ACC112 (cell line): ENCODE measurements at regions not wholly inside any gene's neighbourhood (a gene's known extent, or its start where the extent isn't known, plus 50 kb on each side); places are given as distances from the start of the nearest gene placed in this dataset.

Source experiments
- H2AFZ ChIP-seq: fragments of 200-600 bp; sonication (generic); one replicate; pipeline ENCODE4 v1.6.0; 2017; ENCODE audit warnings: antibody characterized with exemption, low read length; ENCODE audit not compliant: unreplicated experiment
- H3K27ac ChIP-seq: fragments of 200-600 bp; sonication (generic); 2 replicates; pipeline ENCODE4 v1.5.1; 2014; ENCODE audit warnings: low read depth, mild to moderate bottlenecking, antibody characterized with exemption, low read length, moderate library complexity
- H3K27me3 ChIP-seq: fragments of 200-600 bp; sonication (generic); 2 replicates; pipeline ENCODE4 v1.6.1; 2014; ENCODE audit warnings: mild to moderate bottlenecking, antibody characterized with exemption, low read length, moderate library complexity, mixed read lengths; ENCODE audit not compliant: insufficient read depth
- H3K36me3 ChIP-seq: fragments of 200-600 bp; sonication (generic); 2 replicates; pipeline ENCODE4 v1.6.1; 2016; ENCODE audit warnings: mild to moderate bottlenecking, antibody characterized with exemption, low read length, moderate library complexity, mixed read lengths; ENCODE audit not compliant: insufficient read depth
- H3K4me1 ChIP-seq: fragments of 200-600 bp; sonication (generic); one replicate; pipeline ENCODE4 v1.6.1; 2016; ENCODE audit warnings: low read length, mixed read lengths; ENCODE audit not compliant: insufficient read depth, unreplicated experiment, control insufficient read depth
- H3K4me3 ChIP-seq: fragments of 200-600 bp; sonication (generic); 2 replicates; pipeline ENCODE4 v1.5.1; 2014; ENCODE audit warnings: mild to moderate bottlenecking, low read depth, low read length
- H3K79me2 ChIP-seq: fragments of 200-600 bp; sonication (generic); one replicate; pipeline ENCODE4 v1.6.0; 2016; ENCODE audit warnings: low read length; ENCODE audit not compliant: control insufficient read depth, unreplicated experiment, insufficient read depth

DNA sequence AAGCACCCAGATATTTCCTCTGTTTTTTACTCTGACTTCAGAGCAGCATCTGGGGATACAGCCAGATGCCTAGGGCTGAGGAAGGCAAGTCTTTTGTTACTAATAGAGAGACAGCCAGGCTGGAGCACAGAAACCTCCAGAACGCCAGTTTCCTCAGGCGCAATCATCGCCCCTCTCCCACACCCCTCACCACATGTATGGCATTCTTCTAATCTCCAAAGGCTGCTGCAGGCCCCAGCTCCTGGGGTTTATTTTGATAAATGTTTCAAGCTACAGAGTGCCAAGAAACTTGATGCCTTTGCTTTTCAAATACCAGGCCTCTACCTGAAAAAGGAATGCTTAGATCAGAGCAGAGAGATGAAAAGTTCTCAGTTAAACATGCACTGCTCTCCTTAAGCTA is 283.6 kb downstream of the RBM43 start:
- Histone ChIP-seq H3K36me3 (no peaks in the 10 kb centered on the region), H2AFZ (no peak overlapping the region), H3K79me2 (no peaks in the 10 kb centered on the region), H3K27me3 (no peaks in the 10 kb centered on the region), H3K4me1 (no peaks in the 10 kb centered on the region), H3K4me3 (no peak overlapping the region), H3K27ac (no peak overlapping the region)

DNA sequence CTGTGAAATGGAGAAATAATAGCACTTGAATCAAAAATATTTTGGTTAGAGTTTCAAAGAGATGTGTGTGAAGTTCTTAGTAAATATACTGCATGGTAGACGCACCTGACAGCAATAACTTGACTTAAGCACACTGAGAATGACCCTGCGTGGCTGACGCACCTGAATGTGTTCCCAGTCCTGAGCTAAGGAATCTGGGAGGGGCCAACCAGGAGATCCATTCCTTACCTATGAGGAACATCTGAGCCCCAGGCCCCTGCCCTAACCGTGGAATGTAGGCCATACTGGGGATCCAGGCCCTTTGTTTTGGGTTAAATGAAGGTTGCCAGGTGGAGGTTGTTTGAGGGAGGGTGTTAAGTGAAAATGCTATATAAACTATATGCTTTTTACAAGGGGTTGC is 284.4 kb downstream of the RBM43 start:
- H2AFZ ChIP-seq: no peak overlapping the region
- H3K36me3 ChIP-seq: no peaks in the 10 kb centered on the region
- no peaks in the 10 kb centered on the region for H3K4me1 ChIP-seq
- H3K27me3 ChIP-seq: no peaks in the 10 kb centered on the region
- H3K79me2 ChIP-seq: no peaks in the 10 kb centered on the region
- no peak overlapping the region for H3K4me3 ChIP-seq
- no peak overlapping the region for H3K27ac ChIP-seq

DNA sequence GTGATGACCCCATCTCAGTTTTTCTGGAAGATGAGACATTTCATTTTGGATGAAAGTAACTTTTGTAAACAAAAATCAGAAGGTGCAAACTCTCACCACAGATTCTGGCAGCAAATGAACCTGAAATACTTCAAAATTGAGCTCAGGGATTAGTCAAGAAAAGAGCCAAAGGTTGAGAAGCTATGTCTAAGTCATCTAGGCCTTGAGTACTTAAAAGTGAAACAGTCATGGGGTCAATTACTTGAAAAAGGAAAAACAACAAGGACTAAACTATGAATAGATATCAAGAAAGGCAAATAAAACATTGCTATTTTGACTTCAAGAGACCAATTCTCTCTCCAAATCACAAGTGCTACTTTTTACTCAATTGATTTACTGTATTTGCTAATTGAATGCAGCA is 285.1 kb downstream of the RBM43 start:
- no peaks in the 10 kb centered on the region for H3K4me1 ChIP-seq
- no peaks in the 10 kb centered on the region for H3K79me2 ChIP-seq
- no peak overlapping the region for H3K27ac ChIP-seq
- no peak overlapping the region for H2AFZ ChIP-seq
- no peaks in the 10 kb centered on the region for H3K27me3 ChIP-seq
- H3K4me3 ChIP-seq: no peak overlapping the region
- H3K36me3 ChIP-seq: no peaks in the 10 kb centered on the region

- Histone ChIP-seq H3K36me3 (no peaks in the 10 kb centered on the region), H3K4me1 (no peaks in the 10 kb centered on the region), H3K27me3 (no peaks in the 10 kb centered on the region), H3K4me3 (no peak overlapping the region), H3K79me2 (no peaks in the 10 kb centered on the region), H3K27ac (no peak overlapping the region), H2AFZ (no peak overlapping the region)
Measured at GRCh38 chr2:150974864-150975263, 286.8 kb downstream of the RBM43 start.

DNA sequence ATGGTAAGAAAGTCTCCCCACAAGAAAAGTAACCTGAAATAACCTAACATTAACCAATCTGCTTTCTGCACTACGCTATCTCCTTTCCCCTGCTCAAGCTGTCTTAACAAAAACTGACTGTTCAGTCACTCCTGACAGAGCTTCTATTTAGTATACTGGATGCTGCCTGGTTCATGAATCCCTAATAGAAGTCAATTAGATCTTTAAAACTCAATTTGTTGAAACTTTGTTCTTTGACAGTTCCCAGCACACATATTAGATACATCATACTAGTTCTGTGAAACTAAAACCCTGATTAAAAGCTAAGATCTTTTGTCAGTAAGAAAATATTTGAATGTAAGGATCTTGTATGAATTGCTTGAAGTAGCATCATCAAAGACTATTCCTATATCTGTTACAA is 287.4 kb downstream of the RBM43 start:
- Histone ChIP-seq H3K36me3 (no peaks in the 10 kb centered on the region), H3K27me3 (no peaks in the 10 kb centered on the region), H3K27ac (no peak overlapping the region), H3K4me1 (no peaks in the 10 kb centered on the region), H3K79me2 (no peaks in the 10 kb centered on the region), H2AFZ (no peak overlapping the region), H3K4me3 (no peak overlapping the region)

GRCh38 chr2:150971910-150972309 is 289.8 kb downstream of the RBM43 start:
- no peak overlapping the region for H3K4me3 ChIP-seq
- no peak overlapping the region for H2AFZ ChIP-seq
- no peak overlapping the region for H3K27ac ChIP-seq
- H3K79me2 ChIP-seq: no peaks in the 10 kb centered on the region
- no peaks in the 10 kb centered on the region for H3K27me3 ChIP-seq
- H3K36me3 ChIP-seq: no peaks in the 10 kb centered on the region
- no peaks in the 10 kb centered on the region for H3K4me1 ChIP-seq

- H2AFZ ChIP-seq: no peak overlapping the region
- no peak overlapping the region for H3K27ac ChIP-seq
- H3K36me3 ChIP-seq: no peaks in the 10 kb centered on the region
- no peaks in the 10 kb centered on the region for H3K27me3 ChIP-seq
- H3K79me2 ChIP-seq: no peaks in the 10 kb centered on the region
- H3K4me1 ChIP-seq: no peaks in the 10 kb centered on the region
- H3K4me3 ChIP-seq: no peak overlapping the region
Measured at GRCh38 chr2:150963336-150963735, 298.3 kb downstream of the RBM43 start.

DNA sequence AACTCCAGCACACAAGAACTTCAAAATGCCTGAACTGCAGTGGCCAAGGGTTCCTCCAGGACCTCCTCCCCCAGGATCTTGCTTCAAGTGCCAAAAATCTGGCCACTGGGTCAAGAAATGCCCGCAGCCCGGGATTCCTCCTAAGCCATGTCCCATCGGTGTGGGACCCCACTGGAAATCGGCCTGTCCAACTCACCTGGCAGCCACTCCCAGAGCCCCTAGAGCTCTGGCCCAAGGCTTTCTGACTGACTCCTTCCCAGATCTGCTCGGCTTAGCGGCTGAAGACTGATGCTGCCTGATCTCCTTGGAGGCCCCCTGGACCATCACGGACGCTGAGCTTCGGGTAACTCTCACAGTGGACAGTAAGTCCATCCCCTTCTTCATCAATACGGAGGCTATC is 306.4 kb downstream of the RBM43 start:
- Histone ChIP-seq H3K36me3 (no peaks in the 10 kb centered on the region), H3K4me3 (no peak overlapping the region), H3K79me2 (no peaks in the 10 kb centered on the region), H3K27ac (no peak overlapping the region), H3K27me3 (no peaks in the 10 kb centered on the region), H2AFZ (no peak overlapping the region), H3K4me1 (no peaks in the 10 kb centered on the region)

DNA sequence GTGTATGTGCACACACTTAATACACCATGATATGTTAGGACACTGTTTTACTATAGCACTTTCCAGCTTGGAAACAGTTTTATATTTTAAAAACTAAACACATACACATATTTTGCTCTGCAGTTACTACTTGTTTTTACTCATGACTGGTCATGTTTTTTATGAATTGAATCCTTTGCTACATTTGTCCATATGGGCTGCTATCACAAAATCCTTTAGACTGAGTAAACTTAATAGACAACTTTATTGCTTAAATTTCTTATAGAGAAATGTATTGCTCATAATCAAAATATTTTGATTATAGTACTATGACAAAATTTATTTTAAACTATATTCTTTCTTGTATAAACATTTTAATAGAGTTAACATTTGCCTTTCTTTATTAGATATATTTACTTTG is 314.8 kb downstream of the RBM43 start:
- H3K79me2 ChIP-seq: no peaks in the 10 kb centered on the region
- H3K36me3 ChIP-seq: no peaks in the 10 kb centered on the region
- no peak overlapping the region for H3K4me3 ChIP-seq
- H3K27me3 ChIP-seq: no peaks in the 10 kb centered on the region
- no peak overlapping the region for H2AFZ ChIP-seq
- no peak overlapping the region for H3K27ac ChIP-seq
- peaks cover 4% of the 10 kb centered on the region for H3K4me1 ChIP-seq

GRCh38 chr2:150944315-150944714 is 317.3 kb downstream of the RBM43 start:
- Histone ChIP-seq H2AFZ (no peak overlapping the region), H3K27ac (no peak overlapping the region), H3K4me1 (peaks cover 4% of the 10 kb centered on the region), H3K36me3 (no peaks in the 10 kb centered on the region), H3K79me2 (no peaks in the 10 kb centered on the region), H3K27me3 (no peaks in the 10 kb centered on the region), H3K4me3 (no peak overlapping the region)

DNA sequence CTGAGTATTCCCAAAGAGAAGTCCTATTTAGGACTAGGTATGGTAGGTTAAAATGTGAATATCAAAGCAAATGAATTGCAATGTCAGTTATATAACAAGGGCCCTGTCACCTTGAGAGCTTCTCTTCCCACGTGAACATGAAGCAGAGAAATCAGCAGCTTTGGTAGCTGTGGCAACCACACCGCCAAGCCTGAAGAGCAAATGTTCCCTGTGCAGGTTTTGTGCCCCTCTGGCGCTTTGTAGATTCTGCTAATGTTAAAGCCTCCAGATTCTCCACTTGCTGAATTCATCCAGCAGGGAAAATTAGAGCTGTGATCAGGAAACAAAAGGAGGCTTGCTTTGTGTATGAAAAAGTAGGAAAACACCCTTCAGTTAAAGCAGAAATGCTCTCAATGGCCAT is 322.6 kb downstream of the RBM43 start:
- H3K36me3 ChIP-seq: no peaks in the 10 kb centered on the region
- no peaks in the 10 kb centered on the region for H3K79me2 ChIP-seq
- H3K27me3 ChIP-seq: no peaks in the 10 kb centered on the region
- no peaks in the 10 kb centered on the region for H3K4me1 ChIP-seq
- H3K4me3 ChIP-seq: no peak overlapping the region
- no peak overlapping the region for H2AFZ ChIP-seq
- H3K27ac ChIP-seq: no peak overlapping the region

GRCh38 chr2:150938527-150938926 is 323.1 kb downstream of the RBM43 start:
- Histone ChIP-seq H3K36me3 (no peaks in the 10 kb centered on the region), H3K27me3 (no peaks in the 10 kb centered on the region), H3K79me2 (no peaks in the 10 kb centered on the region), H2AFZ (no peak overlapping the region), H3K27ac (no peak overlapping the region), H3K4me3 (no peak overlapping the region), H3K4me1 (no peaks in the 10 kb centered on the region)
